NCI-H2227 (cell line): ENCODE measurements at regions not wholly inside any gene's neighbourhood (a gene's known extent, or its start where the extent isn't known, plus 50 kb on each side); places are given as distances from the start of the nearest gene placed in this dataset.

Experiments used
- DNase-seq: peaks from one replicate; lab custom pipeline; 2025; ENCODE audit not compliant: unreplicated experiment; lab: John Stamatoyannopoulos, UW

GRCh38 chr10:8731121-8732095, 676.9 kb downstream of the GATA3 start:
- no peak for DNase-seq

- no peak for DNase-seq
These were observed 684.5 kb downstream of the GATA3 start for GRCh38 chr10:8738987-8739386.

- DNase-seq: no peak
These were observed 697.8 kb downstream of the GATA3 start for GRCh38 chr10:8752146-8752843.

GRCh38 chr10:8758029-8758428, 703.5 kb downstream of the GATA3 start:
- DNase-seq: no peak

- no peak for DNase-seq
These were observed 712.4 kb downstream of the GATA3 start for GRCh38 chr10:8766899-8767298.

- no peak for DNase-seq
These were observed 713.1 kb downstream of the GATA3 start for GRCh38 chr10:8767591-8767990.

GRCh38 chr10:8768341-8768740, 713.9 kb downstream of the GATA3 start:
- no peak for DNase-seq

- DNase-seq: no peak
These were observed 714.4 kb downstream of the GATA3 start for GRCh38 chr10:8768852-8769251.

- no peak for DNase-seq
These were observed 722.6 kb downstream of the GATA3 start for GRCh38 chr10:8776926-8777622.

- no peak for DNase-seq
These were observed 724.2 kb downstream of the GATA3 start for GRCh38 chr10:8778713-8779112.

- no peak for DNase-seq
These were observed 733.2 kb downstream of the GATA3 start for GRCh38 chr10:8787649-8788048.

GRCh38 chr10:8790390-8790789, 735.9 kb downstream of the GATA3 start:
- no peak for DNase-seq

GRCh38 chr10:8794860-8795259, 740.4 kb downstream of the GATA3 start:
- DNase-seq: no peak

GRCh38 chr10:8800426-8800825, 745.9 kb downstream of the GATA3 start:
- DNase-seq: no peak

- no peak for DNase-seq
These were observed 749.5 kb downstream of the GATA3 start for GRCh38 chr10:8803992-8804391.

GRCh38 chr10:8810677-8811076, 756.2 kb downstream of the GATA3 start:
- no peak for DNase-seq

GRCh38 chr10:8811201-8811600, 756.7 kb downstream of the GATA3 start:
- no peak for DNase-seq

- DNase-seq: no peak
These were observed 761.5 kb downstream of the GATA3 start for GRCh38 chr10:8815969-8816368.

- no peak for DNase-seq
These were observed 762.8 kb downstream of the GATA3 start for GRCh38 chr10:8817299-8817698.

GRCh38 chr10:8825611-8826010, 771.1 kb downstream of the GATA3 start:
- no peak for DNase-seq

GRCh38 chr10:8829592-8829991, 775.1 kb downstream of the GATA3 start:
- DNase-seq: no peak

GRCh38 chr10:8830048-8830447, 775.6 kb downstream of the GATA3 start:
- DNase-seq: no peak
